Adrenal gland (tissue), 5 donors: ENCODE measurements at regions not wholly inside any gene's neighbourhood (a gene's known extent, or its start where the extent isn't known, plus 50 kb on each side); places are given as distances from the start of the nearest gene placed in this dataset.

Experiments
- POLR2A ChIP-seq, 2 donors: fragments of 450-650 bp; IDR thresholded peaks; one replicate each; pipeline ENCODE4 v1.6.1; 2017; ENCODE audit warnings: antibody characterized with exemption in 2 of 2, mild to moderate bottlenecking in 2 of 2, moderate library complexity in 1 of 2
- TF ChIP-seq, protein P1 (sequence below), 6 experiments: fragments of 450-650 bp in 4 of 6; fragments of 200-600 bp in 2 of 6; sonication (generic) in 1 of 6; IDR thresholded peaks; 1 replicate in 5 of 6; 2 replicates in 1 of 6; pipeline versions ENCODE4 v1.5.1 to v1.8.0; 2016 to 2021; ENCODE audit warnings: antibody characterized with exemption in 6 of 6, mild to moderate bottlenecking in 2 of 6, moderate library complexity in 1 of 6
- donor health status: DM: no; HTN: no; CAD: no.

DNA sequence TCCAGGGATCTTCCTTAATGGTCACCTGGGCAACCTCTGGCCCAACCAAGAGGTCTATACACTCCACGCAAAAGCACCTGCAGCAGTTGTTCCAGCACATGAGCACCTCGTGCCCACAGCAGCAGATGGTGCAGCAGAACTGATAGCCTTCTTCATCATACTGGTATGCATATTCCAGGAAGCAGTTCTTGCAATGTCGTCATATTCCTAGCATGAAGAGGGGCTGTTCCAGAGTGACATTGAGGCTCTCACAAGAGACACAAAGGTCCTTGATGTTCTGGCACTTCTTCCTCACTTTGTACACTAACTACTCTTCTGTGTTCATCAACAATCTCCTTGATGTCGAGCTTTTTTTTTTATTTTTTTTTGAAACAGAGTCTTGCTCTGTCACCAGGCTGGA is 386.2 kb downstream of the MEIS1 start:
- TF ChIP-seq, protein P1, sequence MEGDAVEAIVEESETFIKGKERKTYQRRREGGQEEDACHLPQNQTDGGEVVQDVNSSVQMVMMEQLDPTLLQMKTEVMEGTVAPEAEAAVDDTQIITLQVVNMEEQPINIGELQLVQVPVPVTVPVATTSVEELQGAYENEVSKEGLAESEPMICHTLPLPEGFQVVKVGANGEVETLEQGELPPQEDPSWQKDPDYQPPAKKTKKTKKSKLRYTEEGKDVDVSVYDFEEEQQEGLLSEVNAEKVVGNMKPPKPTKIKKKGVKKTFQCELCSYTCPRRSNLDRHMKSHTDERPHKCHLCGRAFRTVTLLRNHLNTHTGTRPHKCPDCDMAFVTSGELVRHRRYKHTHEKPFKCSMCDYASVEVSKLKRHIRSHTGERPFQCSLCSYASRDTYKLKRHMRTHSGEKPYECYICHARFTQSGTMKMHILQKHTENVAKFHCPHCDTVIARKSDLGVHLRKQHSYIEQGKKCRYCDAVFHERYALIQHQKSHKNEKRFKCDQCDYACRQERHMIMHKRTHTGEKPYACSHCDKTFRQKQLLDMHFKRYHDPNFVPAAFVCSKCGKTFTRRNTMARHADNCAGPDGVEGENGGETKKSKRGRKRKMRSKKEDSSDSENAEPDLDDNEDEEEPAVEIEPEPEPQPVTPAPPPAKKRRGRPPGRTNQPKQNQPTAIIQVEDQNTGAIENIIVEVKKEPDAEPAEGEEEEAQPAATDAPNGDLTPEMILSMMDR (IDR thresholded peaks at IDR 0.05), result no peak
- TF ChIP-seq POLR2A (IDR thresholded peaks at IDR 0.05), result no peak
